EL (cell line): ENCODE measurements at regions not wholly inside any gene's neighbourhood (a gene's known extent, or its start where the extent isn't known, plus 50 kb on each side); places are given as distances from the start of the nearest gene placed in this dataset.
"Not testable (repeated sequence)": the region's sequence is repeated elsewhere in the genome, so short reads cannot be mapped to it uniquely, and the experiment has no call there.

ENCODE experiments used
- DNase-seq: peaks from one replicate; pipeline ENCODE4 v3.0.0-alpha.2; 2016

GRCh38 chr13:58385336-58385735 is 753.8 kb downstream of the PCDH17 start:
- not testable (repeated sequence) for DNase-seq

DNA sequence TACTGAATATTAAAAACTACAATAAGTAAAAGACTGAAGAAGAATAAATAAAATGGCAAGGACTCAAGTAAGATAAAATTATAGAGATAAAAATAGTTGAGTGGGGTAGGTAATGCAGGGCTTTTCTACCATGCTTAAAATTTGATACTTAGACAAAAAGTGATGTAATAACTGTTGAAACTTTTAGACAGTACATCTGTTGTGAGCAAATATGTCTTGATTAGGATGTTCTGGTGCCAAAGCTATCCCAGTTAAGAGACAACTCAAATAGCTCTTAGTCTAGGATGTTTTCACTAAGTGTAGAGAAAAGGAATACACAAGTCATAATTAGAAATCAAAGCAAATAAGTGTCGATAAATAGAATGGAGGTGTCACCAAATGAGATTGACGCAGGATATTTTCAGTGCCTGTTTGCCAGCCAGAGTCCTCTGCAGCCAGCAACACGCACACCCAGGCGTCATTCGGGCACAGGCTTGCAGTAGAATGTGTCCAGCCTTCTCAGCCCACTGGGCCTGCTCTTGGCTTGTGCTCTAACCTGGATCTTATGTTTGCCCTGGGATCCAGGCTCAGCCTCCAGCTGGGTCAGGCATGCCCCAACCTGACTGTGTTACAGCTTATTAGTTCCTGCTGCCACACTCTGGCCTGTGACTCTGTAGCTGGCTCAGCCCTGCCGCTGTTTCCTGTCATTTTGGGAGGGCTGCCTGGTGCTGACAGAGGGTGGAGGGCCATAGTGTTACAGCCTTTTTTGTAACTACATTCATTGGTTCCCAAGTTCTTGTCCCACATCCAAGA is 766.2 kb downstream of the PCDH17 start:
- DNase-seq: no peak

DNA sequence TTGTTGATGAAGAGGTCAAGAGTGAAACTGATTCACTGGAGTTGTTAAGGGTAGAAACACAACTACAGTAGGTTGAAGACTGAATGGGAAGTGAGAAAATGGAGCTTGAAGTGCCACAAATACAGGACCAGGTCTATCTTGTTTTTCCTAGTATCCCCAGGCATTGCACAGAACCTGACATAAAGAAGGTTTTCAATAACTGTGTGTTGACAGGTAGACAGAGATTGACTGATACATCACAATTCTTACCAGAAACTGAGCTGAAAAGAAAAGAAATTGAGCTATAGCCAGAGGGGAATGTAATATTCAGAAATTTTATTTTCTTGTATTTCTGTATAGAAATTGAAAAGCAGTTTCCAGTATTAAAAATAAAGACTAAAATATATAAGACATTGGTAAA is 767.7 kb downstream of the PCDH17 start:
- no peak for DNase-seq

- DNase-seq: no peak
Observed at GRCh38 chr13:58406545-58406944, 775.0 kb downstream of the PCDH17 start.

- DNase-seq: no peak
Observed at GRCh38 chr13:58429917-58430316, 798.4 kb downstream of the PCDH17 start.

GRCh38 chr13:58434943-58435342 is 803.4 kb downstream of the PCDH17 start:
- DNase-seq: no peak

GRCh38 chr13:58437427-58437826 is 805.9 kb downstream of the PCDH17 start:
- no peak for DNase-seq

DNA sequence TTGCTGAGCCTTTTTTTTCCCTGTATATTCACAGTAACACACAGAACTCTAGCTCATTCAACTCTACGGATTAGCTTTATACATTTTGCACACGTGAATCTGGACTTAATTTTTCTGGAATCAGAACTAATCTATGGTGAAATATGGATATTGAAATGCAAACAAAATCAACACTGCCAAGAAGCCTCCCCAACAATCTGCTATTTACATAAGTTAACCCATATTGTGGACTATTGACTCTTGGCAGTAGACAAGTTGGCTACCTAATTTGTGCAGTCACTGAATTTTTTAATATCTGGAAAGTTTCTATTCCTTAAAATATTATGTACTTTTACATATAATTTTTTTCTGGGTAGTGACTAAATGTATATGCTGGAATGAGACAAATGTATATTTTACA is 815.4 kb downstream of the PCDH17 start:
- no peak for DNase-seq

DNA sequence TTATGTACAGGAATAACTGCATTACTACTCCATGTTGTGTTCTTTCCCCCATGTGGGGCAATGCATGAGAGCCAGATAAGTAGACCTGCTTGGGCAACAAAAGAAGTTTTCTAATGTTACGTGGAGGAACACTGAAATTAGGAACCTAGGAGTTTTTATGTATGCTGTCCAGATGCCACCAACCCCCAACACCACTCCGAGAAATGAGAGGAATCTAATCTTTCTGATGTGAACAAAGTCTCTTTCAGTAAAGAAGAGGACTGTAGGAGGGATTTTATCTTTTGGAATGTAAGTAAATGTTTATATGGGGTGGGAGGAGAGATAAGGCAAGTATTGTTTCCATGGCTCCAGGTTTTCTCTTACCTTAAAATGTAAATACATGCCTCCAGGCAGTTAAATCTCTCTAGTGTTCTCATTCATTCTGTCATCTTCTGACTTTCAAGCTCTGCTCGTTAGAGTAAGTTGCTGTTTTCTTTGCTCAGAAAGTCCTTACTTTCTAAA is 820.6 kb downstream of the PCDH17 start:
- DNase-seq: no peak

DNA sequence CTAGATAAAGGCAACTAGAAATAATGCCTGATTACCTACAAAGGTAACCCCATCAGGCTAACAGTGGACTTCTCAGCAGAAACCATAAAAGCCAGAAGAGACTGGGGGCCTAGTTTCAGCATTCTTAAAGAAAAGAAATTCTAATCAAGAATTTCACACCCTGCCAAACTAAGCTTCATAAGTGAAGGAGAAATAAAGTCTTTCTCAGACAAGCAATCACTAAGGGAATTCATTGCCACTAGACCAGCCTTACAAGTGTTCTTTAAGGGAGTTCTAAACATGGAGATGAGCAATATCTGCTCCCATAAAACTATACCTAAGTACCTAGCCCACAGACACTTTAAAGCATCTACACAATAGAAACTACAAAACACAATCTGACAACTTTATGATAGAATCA is 823.5 kb downstream of the PCDH17 start:
- DNase-seq: no peak

- DNase-seq: no peak
Observed at GRCh38 chr13:58461217-58461616, 829.7 kb downstream of the PCDH17 start.

GRCh38 chr13:58463841-58464240 is 832.3 kb downstream of the PCDH17 start:
- DNase-seq: no peak

DNA sequence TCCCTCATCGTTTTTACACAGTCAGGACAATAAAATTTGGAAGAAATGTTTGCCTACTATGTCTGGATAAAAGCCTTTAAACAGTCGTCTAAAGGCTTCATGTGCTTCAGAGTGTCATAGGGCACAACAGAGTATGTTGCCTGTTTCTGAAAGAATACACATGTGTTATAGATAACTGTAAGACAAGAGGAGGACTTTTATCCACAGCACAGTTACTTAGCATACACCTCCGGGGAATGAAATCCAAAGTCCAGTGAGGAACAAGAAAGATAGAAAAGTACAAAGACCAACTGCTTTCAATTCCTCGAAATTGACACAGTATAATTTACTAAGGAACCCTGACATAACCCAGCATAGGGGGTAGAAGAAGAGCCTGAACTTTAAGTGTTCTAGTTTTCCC is 835.6 kb downstream of the PCDH17 start:
- no peak for DNase-seq

- no peak for DNase-seq
Observed at GRCh38 chr13:58472483-58472882, 840.9 kb downstream of the PCDH17 start.

- DNase-seq: no peak
Observed at GRCh38 chr13:58474581-58474980, 843.0 kb downstream of the PCDH17 start.

DNA sequence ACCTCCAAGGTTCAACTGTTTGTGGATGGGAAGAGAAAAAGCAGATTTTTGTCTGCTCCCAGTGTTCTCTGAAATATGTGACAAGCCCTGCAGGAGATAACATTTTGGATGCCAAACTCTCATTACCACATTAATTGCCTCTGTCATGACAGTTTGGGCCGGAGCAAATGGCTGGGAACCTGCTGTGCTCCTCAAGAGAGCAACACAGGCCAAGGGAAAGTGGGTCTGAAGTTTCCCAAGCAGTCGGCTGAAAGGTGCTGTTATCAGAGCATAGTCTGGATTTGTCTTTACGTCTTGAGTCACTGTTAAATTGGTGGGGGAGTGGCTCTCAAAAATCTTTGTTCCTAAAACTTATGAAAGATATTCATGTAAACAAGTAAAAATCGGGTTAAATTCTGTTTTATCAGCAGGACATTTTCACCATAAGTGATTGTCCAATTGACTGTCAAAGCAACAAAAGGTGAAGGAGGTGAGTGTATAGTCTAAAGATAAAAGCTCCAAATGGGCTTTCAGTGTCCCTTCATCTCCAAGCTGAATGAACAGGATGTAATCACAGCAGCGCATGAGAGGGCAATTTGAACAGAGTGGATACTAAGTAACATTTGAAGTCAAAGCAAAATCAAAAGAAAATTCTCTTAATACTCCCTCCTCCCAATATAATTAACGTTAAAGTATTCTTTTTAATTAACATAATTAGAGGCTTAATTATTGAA is 844.8 kb downstream of the PCDH17 start:
- no peak for DNase-seq

DNA sequence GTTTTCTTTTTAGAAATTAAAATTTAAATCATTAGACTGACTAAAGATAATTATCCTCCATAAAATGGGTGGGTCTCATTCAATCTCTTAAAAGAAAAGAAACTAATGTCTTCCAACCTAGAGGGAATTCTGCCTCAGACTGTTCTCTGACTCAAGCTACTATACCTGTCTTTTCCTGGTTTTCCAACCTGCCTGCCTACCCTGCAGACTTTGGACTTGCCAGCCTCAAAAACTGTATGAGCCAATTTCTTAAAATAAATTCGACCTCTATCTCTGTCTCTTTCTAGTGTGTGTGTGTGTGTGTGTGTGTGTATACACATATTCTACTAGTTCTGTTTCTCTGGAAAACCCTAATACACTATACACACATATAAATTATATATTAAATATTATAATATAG is 847.3 kb downstream of the PCDH17 start:
- DNase-seq: no peak

- no peak for DNase-seq
Observed at GRCh38 chr13:58480061-58480460, 848.5 kb downstream of the PCDH17 start.

- no peak for DNase-seq
Observed at GRCh38 chr13:58488251-58488650, 856.7 kb downstream of the PCDH17 start.

DNA sequence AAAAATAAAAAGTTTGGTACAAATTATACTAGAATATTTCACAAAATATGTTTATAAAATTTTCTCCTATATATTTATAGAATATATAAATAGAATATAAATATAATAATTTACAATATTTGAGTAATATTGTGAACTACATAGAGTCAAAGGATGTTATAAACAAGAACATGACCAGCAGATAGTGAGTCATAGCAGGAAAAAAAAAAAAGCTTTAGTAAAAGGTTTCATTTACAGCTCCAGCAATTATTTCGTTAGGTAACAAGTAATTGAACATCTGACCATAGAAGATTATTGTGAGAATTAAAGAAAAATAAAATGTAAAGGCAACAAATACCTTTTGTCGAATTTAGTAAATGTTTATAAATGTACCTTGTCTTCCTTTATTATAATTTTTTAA is 864.1 kb downstream of the PCDH17 start:
- no peak for DNase-seq

- DNase-seq: no peak
Observed at GRCh38 chr13:58500938-58501337, 869.4 kb downstream of the PCDH17 start.

DNA sequence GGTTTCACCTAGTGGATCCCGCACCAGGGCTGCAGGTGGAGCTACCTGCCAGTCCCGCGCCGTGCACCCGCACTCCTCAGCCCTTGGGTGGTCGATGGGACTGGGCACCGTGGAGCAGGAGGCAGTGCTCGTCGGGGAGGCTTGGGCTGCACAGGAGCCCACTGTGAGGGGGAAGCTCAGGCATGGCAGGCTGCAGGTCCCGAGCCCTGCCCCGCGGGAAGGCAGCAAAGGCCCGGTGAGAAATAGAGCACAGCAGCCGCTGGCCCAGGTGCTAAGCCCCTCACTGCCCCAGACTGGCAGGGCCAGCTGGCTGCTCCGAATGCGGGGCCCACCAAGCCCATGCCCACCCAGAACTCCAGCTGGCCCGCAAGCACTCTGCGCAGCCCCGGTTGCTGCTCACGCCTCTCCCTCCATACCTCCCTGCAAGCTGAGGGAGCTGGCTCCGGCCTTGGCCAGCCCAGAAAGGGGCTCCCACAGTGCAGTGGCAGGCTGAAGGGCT is 872.7 kb downstream of the PCDH17 start:
- not testable (repeated sequence) for DNase-seq

DNA sequence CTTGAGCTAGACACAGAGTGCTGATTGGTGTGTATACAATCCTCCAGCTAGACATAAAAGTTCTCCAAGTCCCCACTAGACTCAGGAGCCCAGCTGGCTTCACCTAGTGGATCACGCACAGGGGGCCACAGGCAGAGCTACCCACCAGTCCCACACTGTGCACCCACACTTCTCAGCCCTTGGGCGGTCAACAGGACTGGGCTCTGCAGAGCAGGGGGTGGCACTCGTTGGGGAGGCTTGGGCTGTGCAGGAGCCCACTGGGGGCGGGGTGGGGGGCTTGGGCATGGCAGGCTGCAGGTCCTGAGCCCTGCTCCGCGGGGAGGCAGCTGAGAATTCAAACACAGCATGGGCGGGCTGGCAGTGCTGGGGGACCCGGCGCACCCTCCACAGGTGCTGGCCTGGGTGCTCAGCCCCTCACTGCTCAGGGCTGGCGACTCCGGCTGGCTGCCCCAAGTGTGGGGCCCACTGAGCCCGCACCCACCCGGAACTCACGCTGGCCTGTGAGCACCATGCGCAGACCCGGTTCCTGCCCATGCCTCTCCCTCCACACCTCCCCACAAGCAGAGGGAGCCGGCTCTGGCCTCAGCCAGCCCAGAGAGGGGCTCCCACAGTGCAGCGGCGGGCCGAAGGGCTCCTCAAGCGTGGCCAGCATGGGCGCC is 873.8 kb downstream of the PCDH17 start:
- DNase-seq: not testable (repeated sequence)

DNA sequence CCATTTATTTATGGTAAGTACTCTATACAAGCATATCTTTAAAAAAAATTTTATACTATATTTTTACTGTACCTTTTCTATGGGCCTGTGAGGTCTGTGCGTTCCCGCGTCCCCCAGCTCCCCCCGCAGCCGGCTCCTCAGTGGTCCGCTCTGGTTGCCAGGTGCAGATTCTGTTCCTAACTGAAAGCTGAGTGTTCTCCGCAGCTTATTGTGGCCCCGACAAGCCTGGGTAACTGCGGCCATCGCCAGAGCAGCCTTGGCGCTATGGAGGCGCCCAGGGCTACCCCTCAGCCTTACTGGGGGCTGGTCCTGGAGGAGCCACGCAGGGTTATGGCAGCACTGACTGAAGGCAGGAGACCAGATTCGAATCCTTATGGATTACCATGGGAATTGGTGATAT is 896.8 kb downstream of the PCDH17 start:
- no peak for DNase-seq
